ENCODE measurements at regions not wholly inside any gene's neighbourhood (a gene's known extent, or its start where the extent isn't known, plus 50 kb on each side); places are given as distances from the start of the nearest gene placed in this dataset.

GRCh38 chr4:128521156-128521555, 233.5 kb upstream of the PGRMC2 start:
- no peak overlapping the region for H2AFZ ChIP-seq
- no TSS peak for BruUV-seq (replicated peaks)

GRCh38 chr4:128519163-128519830, 231.7 kb upstream of the PGRMC2 start:
- no peak for DNase-seq
- BruUV-seq (replicated peaks), result no TSS peak
- no peak for TF ChIP-seq CTCF (conservative IDR thresholded peaks at IDR 0.05)
- no peak for TF ChIP-seq EZH2 (IDR thresholded peaks at IDR 0.05; ENCODE audit: low read depth)
- no peaks in the 10 kb centered on the region for H4K20me1 ChIP-seq (ENCODE audit: insufficient read depth)
- no peak overlapping the region for H3K27ac ChIP-seq
- H3K36me3 ChIP-seq (ENCODE audit: low read depth), result no peaks in the 10 kb centered on the region
- ChIA-PET POLR2A (ENCODE audit: unreplicated experiment) (no interaction called here), CTCF (no interaction called here)
- no peak overlapping the region for H2AFZ ChIP-seq
- no peak overlapping the region for H3K4me3 ChIP-seq
- no peaks in the 10 kb centered on the region for H3K79me2 ChIP-seq (ENCODE audit: low read depth)
- H3K9me3 ChIP-seq (ENCODE audit: insufficient read depth, low read depth), result no peaks in the 10 kb centered on the region
- H3K27me3 ChIP-seq (ENCODE audit: insufficient read depth, low read depth), result no peaks in the 10 kb centered on the region
- H3K9me2 ChIP-seq (ENCODE audit: insufficient read depth), result no peaks in the 10 kb centered on the region
- H3K4me2 ChIP-seq, result no peak overlapping the region
- peaks cover 10% of the 10 kb centered on the region; the same call in 1 of the 2 replicates for H3F3A ChIP-seq (ENCODE audit: insufficient read depth, low read depth)
- intact Hi-C loops (cut with micrococcal nuclease; ENCODE audit: unreplicated experiment), result no loop called here
- peaks cover 34% of the 10 kb centered on the region for H3K4me1 ChIP-seq (replicated peaks; ENCODE audit: insufficient read depth)

More at GRCh38 chr4:128521156-128521555, 233.5 kb upstream of the PGRMC2 start:
- Histone ChIP-seq H3K4me1 (replicated peaks; ENCODE audit: insufficient read depth) (peaks cover 50% of the 10 kb centered on the region), H3K9me3 (ENCODE audit: insufficient read depth, low read depth) (no peaks in the 10 kb centered on the region), H3K27ac (no peak overlapping the region), H3F3A (ENCODE audit: insufficient read depth, low read depth) (peaks cover 20% of the 10 kb centered on the region; the same call in 1 of the 2 replicates), H3K9me2 (ENCODE audit: insufficient read depth) (no peaks in the 10 kb centered on the region), H3K4me2 (no peak overlapping the region), H4K20me1 (ENCODE audit: insufficient read depth) (no peaks in the 10 kb centered on the region), H3K36me3 (ENCODE audit: low read depth) (no peaks in the 10 kb centered on the region), H3K79me2 (ENCODE audit: low read depth) (no peaks in the 10 kb centered on the region), H3K27me3 (ENCODE audit: insufficient read depth, low read depth) (no peaks in the 10 kb centered on the region), H3K4me3 (no peak overlapping the region)
- DNase-seq, result no peak
- TF ChIP-seq EZH2 (IDR thresholded peaks at IDR 0.05; ENCODE audit: low read depth) (no peak), CTCF (conservative IDR thresholded peaks at IDR 0.05) (no peak)
- CTCF ChIA-PET, result no interaction called here
- intact Hi-C loops (cut with micrococcal nuclease; ENCODE audit: unreplicated experiment), result no loop called here
- POLR2A ChIA-PET (ENCODE audit: unreplicated experiment), result no interaction called here

- peak overlapping the region; percentile 68 for H3K4me2 ChIP-seq
- no peaks in the 10 kb centered on the region for H4K20me1 ChIP-seq (ENCODE audit: insufficient read depth)
- ChIA-PET CTCF (interaction anchor here (0.6 to 1.4 kb wide), 3 partner anchors 11 to 152 kb away, joined by 4 to 5 read pairs (median 5); no protein-coding TSS in a partner anchor), POLR2A (ENCODE audit: unreplicated experiment) (interaction anchor here (0.6 to 0.7 kb wide), 2 partner anchors 11 to 35 kb away, joined by 3 to 4 read pairs; no protein-coding TSS in a partner anchor)
- peaks cover 25% of the 10 kb centered on the region for H3K4me1 ChIP-seq (replicated peaks; ENCODE audit: insufficient read depth)
- peak overlapping the region; percentile 90 for H3K27ac ChIP-seq
- no peaks in the 10 kb centered on the region for H3K79me2 ChIP-seq (ENCODE audit: low read depth)
- no peak for TF ChIP-seq EZH2 (IDR thresholded peaks at IDR 0.05; ENCODE audit: low read depth)
- TF ChIP-seq CTCF (conservative IDR thresholded peaks at IDR 0.05), result no peak
- no peaks in the 10 kb centered on the region for H3K9me2 ChIP-seq (ENCODE audit: insufficient read depth)
- no peaks in the 10 kb centered on the region for H3K9me3 ChIP-seq (ENCODE audit: insufficient read depth, low read depth)
- H3K36me3 ChIP-seq (ENCODE audit: low read depth), result no peaks in the 10 kb centered on the region
- DNase-seq, result peak; percentile 51 to 76
- H3K4me3 ChIP-seq, result no peak overlapping the region
- H3F3A ChIP-seq (ENCODE audit: insufficient read depth, low read depth), result peaks cover 10% of the 10 kb centered on the region; the same call in 1 of the 2 replicates
- BruUV-seq (replicated peaks), result no TSS peak
- intact Hi-C loops (cut with micrococcal nuclease; ENCODE audit: unreplicated experiment), result no loop called here
- H2AFZ ChIP-seq, result 0 out of 2 replicates have a peak overlapping the region, but pooled peaks have one; percentile 17
- H3K27me3 ChIP-seq (ENCODE audit: insufficient read depth, low read depth), result no peaks in the 10 kb centered on the region
These were observed 230.3 kb upstream of the PGRMC2 start for GRCh38 chr4:128517739-128518510.
